ENCODE measurements at regions not wholly inside any gene's neighbourhood (a gene's known extent, or its start where the extent isn't known, plus 50 kb on each side); places are given as distances from the start of the nearest gene placed in this dataset.

DNA sequence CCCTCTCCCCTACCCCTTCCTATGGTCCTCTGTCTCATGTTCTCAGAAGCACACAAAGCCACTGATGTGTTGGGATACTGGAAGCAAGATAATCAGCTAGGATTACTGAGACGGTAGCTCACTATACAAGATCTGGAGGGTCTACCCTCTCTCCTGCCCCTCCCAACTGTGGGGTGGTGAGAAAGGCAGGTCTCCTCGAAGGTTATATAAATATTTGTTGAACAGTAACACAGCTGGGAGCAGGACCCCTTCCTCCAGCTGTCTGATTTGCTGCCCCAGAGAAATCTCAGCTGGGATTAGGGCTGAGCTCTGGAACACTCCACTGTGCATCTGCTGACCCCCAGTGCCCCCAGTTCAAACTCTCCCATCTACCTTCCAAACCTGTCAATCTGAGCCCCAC is 94.2 kb upstream of the IPO9 start:
- POLR2A ChIA-PET: no interaction called here
- no peaks in the 10 kb centered on the region for H3K36me3 Mint-ChIP-seq
- no peaks in the 10 kb centered on the region for H3K9me3 Mint-ChIP-seq
- no peak for ATAC-seq (ENCODE audit: low read depth)
- peaks cover 3% of the 10 kb centered on the region for H3K4me1 Mint-ChIP-seq
- DNase-seq: no peak
- peaks cover 29% of the 10 kb centered on the region for H3K27me3 Mint-ChIP-seq
- no peak overlapping the region for H3K4me3 Mint-ChIP-seq
- no peak overlapping the region for H3K27ac Mint-ChIP-seq

DNA sequence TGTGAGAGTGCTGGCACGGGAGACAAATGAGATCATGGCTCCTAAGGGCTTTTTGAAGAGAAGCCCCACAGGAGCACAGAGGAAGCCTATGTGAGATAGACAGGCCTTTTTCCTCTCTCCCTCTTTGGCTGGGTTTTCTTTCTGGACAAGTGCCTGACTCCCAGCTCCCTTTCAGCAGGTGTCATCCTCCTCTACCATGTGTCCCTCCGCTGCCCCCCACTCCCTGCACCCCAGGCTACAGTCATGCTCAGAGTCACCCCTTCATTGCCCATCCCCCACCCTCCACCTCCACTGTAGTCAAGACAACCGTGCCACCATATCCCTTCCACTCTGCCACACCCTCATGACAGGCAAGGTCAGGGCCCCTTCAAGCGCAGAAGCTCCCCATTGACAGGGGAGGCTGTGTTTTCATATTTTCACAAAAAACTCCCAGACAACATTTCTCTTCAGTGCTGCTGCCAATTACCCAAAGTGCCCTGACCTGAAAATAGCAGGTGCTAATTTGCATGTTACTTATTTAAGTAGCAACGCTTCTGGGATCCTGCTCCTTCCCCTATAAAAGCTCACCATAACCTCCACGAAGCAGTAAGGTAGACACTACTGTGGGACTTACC is 92.1 kb upstream of the IPO9 start:
- Mint-ChIP-seq H3K9me3 (no peaks in the 10 kb centered on the region), H3K27me3 (peaks cover 44% of the 10 kb centered on the region), H3K4me3 (no peak overlapping the region), H3K4me1 (peaks cover 14% of the 10 kb centered on the region), H3K27ac (no peak overlapping the region), H3K36me3 (no peaks in the 10 kb centered on the region)
- ATAC-seq (ENCODE audit: low read depth) (no peak), DNase-seq (no peak)
- POLR2A ChIA-PET: interaction anchor here (0.6 kb wide), 1 partner anchor 10 kb away, joined by 3 read pairs; no protein-coding TSS in a partner anchor

GRCh38 chr1:201737352-201738060 is 91.5 kb upstream of the IPO9 start:
- Mint-ChIP-seq H3K4me3 (no peak overlapping the region), H3K27ac (no peak overlapping the region), H3K36me3 (no peaks in the 10 kb centered on the region), H3K9me3 (no peaks in the 10 kb centered on the region), H3K27me3 (peaks cover 47% of the 10 kb centered on the region), H3K4me1 (peaks cover 14% of the 10 kb centered on the region)
- POLR2A ChIA-PET: interaction anchor here (0.6 kb wide), 1 partner anchor 11 kb away, joined by 3 read pairs; no protein-coding TSS in a partner anchor
- ATAC-seq (ENCODE audit: low read depth): no peak
- no peak for DNase-seq

GRCh38 chr1:201739080-201739479 is 89.9 kb upstream of the IPO9 start:
- Mint-ChIP-seq H3K27me3 (peaks cover 49% of the 10 kb centered on the region), H3K27ac (no peak overlapping the region)
- POLR2A ChIA-PET: no interaction called here

GRCh38 chr1:201739492-201740085 is 89.4 kb upstream of the IPO9 start:
- ATAC-seq (ENCODE audit: low read depth): peak; percentile 93
- Mint-ChIP-seq H3K36me3 (no peaks in the 10 kb centered on the region), H3K4me1 (peaks cover 14% of the 10 kb centered on the region), H3K4me3 (peak overlapping the region; percentile 85), H3K27me3 (peaks cover 47% of the 10 kb centered on the region), H3K27ac (peak overlapping the region; percentile 25), H3K9me3 (no peaks in the 10 kb centered on the region)
- POLR2A ChIA-PET: interaction anchor here (0.6 kb wide), 1 partner anchor 213 kb away, joined by 4 read pairs; no protein-coding TSS in a partner anchor
- DNase-seq: peak; percentile 54

More at GRCh38 chr1:201739080-201739479, 89.9 kb upstream of the IPO9 start:
- Mint-ChIP-seq H3K4me1 (peaks cover 14% of the 10 kb centered on the region), H3K36me3 (no peaks in the 10 kb centered on the region), H3K4me3 (peak overlapping the region; percentile 85), H3K9me3 (no peaks in the 10 kb centered on the region)
- ATAC-seq (ENCODE audit: low read depth) (no peak), DNase-seq (no peak)

DNA sequence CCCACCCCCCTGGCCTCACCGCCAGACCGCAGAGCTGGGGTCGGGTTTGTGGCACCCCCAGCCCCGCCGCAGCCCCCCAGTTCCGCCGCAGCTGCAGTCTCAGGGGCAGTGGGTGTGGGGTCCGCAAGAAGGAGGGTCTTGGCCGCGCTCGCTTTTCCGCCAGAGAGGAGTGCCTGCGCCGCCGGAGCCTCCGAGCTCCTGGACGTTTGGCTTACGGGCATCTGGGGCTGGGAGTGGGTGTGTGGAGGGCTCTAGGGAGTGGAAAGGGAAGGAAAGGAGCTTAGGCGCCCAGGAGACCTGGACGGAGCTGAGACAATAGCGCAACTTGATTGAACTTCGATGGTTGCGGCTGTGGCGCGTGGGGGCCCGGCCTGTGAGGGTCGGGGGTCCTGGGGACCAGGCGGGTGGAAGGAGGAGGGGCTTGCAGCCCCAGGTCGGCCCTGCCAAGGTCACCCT is 88.8 kb upstream of the IPO9 start:
- Mint-ChIP-seq H3K4me1 (peaks cover 14% of the 10 kb centered on the region), H3K27ac (no peak overlapping the region), H3K27me3 (peaks cover 49% of the 10 kb centered on the region), H3K4me3 (peak overlapping the region; percentile 85), H3K36me3 (no peaks in the 10 kb centered on the region), H3K9me3 (no peaks in the 10 kb centered on the region)
- DNase-seq: no peak
- no peak for ATAC-seq (ENCODE audit: low read depth)
- POLR2A ChIA-PET: interaction anchor here (0.6 kb wide), 2 partner anchors 90 to 214 kb away, joined by 3 to 4 read pairs; no protein-coding TSS in a partner anchor

DNA sequence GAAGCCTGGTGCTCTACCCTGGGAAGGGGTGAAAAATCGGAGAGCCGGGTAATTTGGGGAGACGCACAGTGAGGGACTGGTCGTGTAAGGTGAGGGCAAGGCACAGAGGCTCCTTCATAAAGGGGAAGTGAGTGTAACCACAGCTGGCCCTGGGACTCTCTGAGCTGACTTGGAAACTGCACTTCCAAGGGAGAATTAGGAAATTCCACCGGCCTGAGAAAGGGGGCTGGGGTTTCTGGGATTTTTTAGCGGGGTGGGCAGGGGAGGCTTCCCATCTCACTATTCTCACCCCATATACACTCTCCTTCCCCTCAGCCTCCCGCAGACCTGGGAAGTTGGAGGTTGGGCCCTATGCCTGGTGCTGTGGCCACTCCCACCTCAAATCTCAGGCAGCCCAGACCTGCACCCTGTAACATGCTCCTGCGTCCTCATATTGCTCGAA is 88.3 kb upstream of the IPO9 start:
- Mint-ChIP-seq H3K9me3 (no peaks in the 10 kb centered on the region), H3K4me1 (peaks cover 14% of the 10 kb centered on the region), H3K27me3 (peaks cover 50% of the 10 kb centered on the region), H3K4me3 (peak overlapping the region; percentile 85), H3K36me3 (no peaks in the 10 kb centered on the region), H3K27ac (no peak overlapping the region)
- POLR2A ChIA-PET: interaction anchor here (0.6 kb wide), 1 partner anchor 89 kb away, joined by 3 read pairs; no protein-coding TSS in a partner anchor
- ATAC-seq (ENCODE audit: low read depth) (no peak), DNase-seq (no peak)

DNA sequence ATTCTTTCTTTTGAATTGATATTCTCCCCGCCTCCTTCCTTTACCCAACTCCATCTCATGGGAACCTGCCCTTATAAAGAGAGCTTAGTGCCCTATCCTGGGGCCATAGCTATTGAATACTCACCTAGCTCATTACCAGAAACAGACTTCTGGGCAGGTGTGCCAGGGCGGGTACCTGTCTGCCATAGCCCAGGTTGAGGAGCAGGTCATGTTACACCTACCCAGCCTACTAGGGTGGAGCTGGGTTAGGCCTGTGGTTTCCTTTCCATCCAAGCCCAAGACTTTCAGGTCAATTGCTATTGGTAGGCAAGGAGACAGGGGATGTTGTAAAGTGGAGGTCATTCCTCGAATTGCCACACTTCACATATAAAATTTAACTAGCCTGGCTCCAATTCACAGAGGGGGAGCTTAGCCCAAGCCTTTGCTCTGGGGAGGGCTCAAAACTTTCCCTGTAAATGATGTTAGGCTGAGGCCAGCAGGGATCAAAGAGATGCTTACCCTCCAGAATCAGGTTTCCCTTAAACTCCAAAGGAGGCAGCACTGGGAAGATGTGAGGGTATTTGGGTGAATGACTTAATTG is 87.1 kb upstream of the IPO9 start:
- ATAC-seq (ENCODE audit: low read depth) (no peak), DNase-seq (no peak)
- Mint-ChIP-seq H3K4me3 (no peak overlapping the region), H3K9me3 (no peaks in the 10 kb centered on the region), H3K27ac (no peak overlapping the region), H3K36me3 (no peaks in the 10 kb centered on the region), H3K27me3 (peaks cover 48% of the 10 kb centered on the region), H3K4me1 (peaks cover 14% of the 10 kb centered on the region)
- POLR2A ChIA-PET: no interaction called here

DNA sequence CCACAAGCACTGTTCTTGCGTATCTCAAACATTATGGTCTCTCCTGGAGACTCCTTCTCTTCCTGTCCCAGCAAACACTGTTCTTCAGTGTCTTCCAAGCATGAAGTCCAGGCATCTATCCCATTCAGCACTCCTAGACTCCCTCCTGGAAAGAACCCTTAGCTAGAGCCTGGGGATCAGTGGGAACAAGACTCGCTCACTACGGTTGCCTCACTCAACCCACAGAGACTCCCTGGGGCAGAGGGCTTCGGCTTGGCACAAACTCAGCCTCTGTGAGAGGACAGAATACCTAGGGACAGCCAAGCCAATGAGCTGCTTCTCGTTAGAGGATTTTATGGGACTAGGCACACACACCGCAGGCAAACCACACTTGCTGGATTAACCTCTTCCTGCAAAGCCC is 86.5 kb upstream of the IPO9 start:
- no peak overlapping the region for H3K4me3 Mint-ChIP-seq
- H3K4me1 Mint-ChIP-seq: peaks cover 14% of the 10 kb centered on the region
- ATAC-seq (ENCODE audit: low read depth) (no peak), DNase-seq (no peak)
- POLR2A ChIA-PET: no interaction called here
- H3K27ac Mint-ChIP-seq: no peak overlapping the region
- peaks cover 45% of the 10 kb centered on the region for H3K27me3 Mint-ChIP-seq
- no peaks in the 10 kb centered on the region for H3K9me3 Mint-ChIP-seq
- no peaks in the 10 kb centered on the region for H3K36me3 Mint-ChIP-seq

DNA sequence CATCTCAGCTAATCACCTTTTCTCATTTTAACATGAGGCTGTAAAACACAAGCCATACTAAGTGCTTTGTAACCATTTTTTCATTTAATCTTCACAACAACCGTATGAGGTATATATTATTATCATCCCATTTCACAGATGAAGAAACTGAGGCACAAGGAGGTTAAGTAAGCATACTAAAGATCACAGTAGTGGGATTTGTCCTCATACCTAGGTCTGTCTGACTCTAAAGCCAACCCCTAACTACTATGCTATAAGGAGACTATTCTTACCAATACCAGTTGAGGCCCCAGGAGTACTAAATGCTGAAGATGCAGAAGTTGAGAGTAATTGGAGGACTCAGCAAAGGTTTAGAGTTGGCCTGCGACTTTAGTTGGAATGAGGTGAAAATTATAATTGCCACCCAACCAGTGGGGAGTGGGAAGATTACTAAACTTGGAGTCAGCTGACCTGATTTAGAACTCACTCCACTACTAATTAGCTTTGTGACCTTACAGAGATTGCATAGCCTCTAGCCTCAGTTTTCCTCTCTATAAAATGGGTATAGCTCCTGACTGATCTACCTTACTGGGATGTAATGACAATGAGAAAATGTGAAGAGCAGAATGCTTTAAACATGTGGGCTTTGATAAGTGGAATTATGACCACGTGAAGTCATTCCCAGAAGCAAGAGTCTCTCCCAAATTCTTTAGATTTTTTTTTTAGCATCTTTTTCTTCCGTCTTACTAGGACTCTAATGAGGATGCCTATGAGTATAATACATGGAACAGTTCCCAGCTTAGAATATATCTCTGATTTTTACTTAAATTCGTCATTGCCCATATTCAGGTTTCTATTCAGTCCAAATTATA is 85.8 kb upstream of the IPO9 start:
- H3K9me3 Mint-ChIP-seq: no peaks in the 10 kb centered on the region
- DNase-seq: no peak
- H3K4me3 Mint-ChIP-seq: no peak overlapping the region
- H3K27me3 Mint-ChIP-seq: peaks cover 44% of the 10 kb centered on the region
- H3K36me3 Mint-ChIP-seq: no peaks in the 10 kb centered on the region
- POLR2A ChIA-PET: no interaction called here
- H3K4me1 Mint-ChIP-seq: peaks cover 14% of the 10 kb centered on the region
- H3K27ac Mint-ChIP-seq: no peak overlapping the region
- ATAC-seq (ENCODE audit: low read depth): no peak

DNA sequence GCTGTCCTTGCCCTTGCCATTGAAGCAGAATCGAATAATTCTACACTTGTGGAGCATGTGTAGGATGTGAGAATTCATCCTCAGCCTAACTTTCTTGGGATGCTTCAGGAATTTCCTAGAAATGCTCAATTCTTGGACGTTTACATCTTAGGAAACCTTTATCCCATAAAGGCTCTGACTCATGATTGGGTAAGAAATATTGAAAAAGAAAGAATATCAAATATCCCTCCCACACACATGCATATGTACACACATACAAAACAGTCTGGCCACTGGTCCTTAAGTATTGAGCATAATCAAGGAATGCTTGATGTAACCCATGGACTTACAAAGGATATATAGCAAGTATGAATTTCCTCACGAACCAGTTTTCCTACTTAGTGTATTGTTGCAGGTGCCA is 83.9 kb upstream of the IPO9 start:
- Mint-ChIP-seq H3K4me3 (no peak overlapping the region), H3K36me3 (no peaks in the 10 kb centered on the region), H3K9me3 (no peaks in the 10 kb centered on the region), H3K27ac (no peak overlapping the region), H3K27me3 (peaks cover 29% of the 10 kb centered on the region), H3K4me1 (peaks cover 12% of the 10 kb centered on the region)
- POLR2A ChIA-PET: no interaction called here
- no peak for DNase-seq
- no peak for ATAC-seq (ENCODE audit: low read depth)

DNA sequence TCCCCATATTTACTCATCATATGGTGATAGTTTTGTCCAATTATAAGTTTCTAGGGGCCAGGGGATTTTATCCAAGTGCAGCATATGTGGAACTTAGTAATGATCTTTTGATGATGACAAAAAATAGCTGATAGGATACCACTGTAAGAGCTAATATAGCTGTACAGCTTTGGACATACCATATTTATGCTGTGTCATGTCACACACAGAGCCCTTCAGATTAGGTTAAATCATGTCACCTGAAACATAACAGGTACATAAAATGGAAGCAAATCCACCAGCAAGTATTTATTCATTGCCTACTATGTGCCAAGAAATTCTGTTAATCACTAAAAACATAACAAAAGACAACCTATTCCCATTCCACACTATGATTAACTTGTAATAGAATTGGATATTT is 82.8 kb upstream of the IPO9 start:
- Mint-ChIP-seq H3K4me1 (peaks cover 7% of the 10 kb centered on the region), H3K36me3 (no peaks in the 10 kb centered on the region), H3K27me3 (peaks cover 17% of the 10 kb centered on the region), H3K27ac (no peak overlapping the region), H3K9me3 (no peaks in the 10 kb centered on the region), H3K4me3 (no peak overlapping the region)
- ATAC-seq (ENCODE audit: low read depth) (no peak), DNase-seq (no peak)
- POLR2A ChIA-PET: no interaction called here

- ATAC-seq (ENCODE audit: low read depth) (no peak), DNase-seq (no peak)
- H3K36me3 Mint-ChIP-seq: no peaks in the 10 kb centered on the region
- no peaks in the 10 kb centered on the region for H3K9me3 Mint-ChIP-seq
- peaks cover 5% of the 10 kb centered on the region for H3K4me1 Mint-ChIP-seq
- no peak overlapping the region for H3K4me3 Mint-ChIP-seq
- POLR2A ChIA-PET: no interaction called here
- H3K27ac Mint-ChIP-seq: no peak overlapping the region
- peaks cover 13% of the 10 kb centered on the region for H3K27me3 Mint-ChIP-seq
Measured at GRCh38 chr1:201747261-201747660, 81.7 kb upstream of the IPO9 start.

Measured in activated naive CD8-positive, alpha-beta T cell treated with anti-CD3 and anti-CD28 coated beads, Interleukin-2, amount 10 ng/mL, durations not matched to agents 7 days and 5 days (primary cell).